Ectodermal cell (in vitro differentiated cells): ENCODE measurements at regions not wholly inside any gene's neighbourhood (a gene's known extent, or its start where the extent isn't known, plus 50 kb on each side); places are given as distances from the start of the nearest gene placed in this dataset.
"Not testable (repeated sequence)": the region's sequence is repeated elsewhere in the genome, so short reads cannot be mapped to it uniquely, and the experiment has no call there.

ENCODE experiments used
- H3K27ac ChIP-seq: 2 replicates; pipeline ENCODE4 v1.7.0; 2013; ENCODE audit warnings: mild to moderate bottlenecking, low read depth, low read length; ENCODE audit not compliant: insufficient read depth, poor library complexity, severe bottlenecking
- H3K27me3 ChIP-seq: 2 replicates; pipeline ENCODE4 v1.7.0; 2013; ENCODE audit warnings: mild to moderate bottlenecking, low read length; ENCODE audit not compliant: insufficient read depth, control insufficient read depth, poor library complexity, severe bottlenecking
- H3K36me3 ChIP-seq: one replicate; pipeline ENCODE4 v1.7.0; 2013; ENCODE audit warnings: low read length; ENCODE audit not compliant: control insufficient read depth, insufficient read depth
- H3K4me1 ChIP-seq: one replicate; pipeline ENCODE4 v1.7.0; 2013; ENCODE audit warnings: low read length; ENCODE audit not compliant: control insufficient read depth, insufficient read depth
- H3K4me3 ChIP-seq: 2 replicates; pipeline ENCODE4 v1.7.0; 2013; ENCODE audit warnings: low read depth, low read length, control low read depth; ENCODE audit not compliant: insufficient read depth
- H3K9me3 ChIP-seq: 2 replicates; pipeline ENCODE4 v1.7.0; 2013; ENCODE audit warnings: mild to moderate bottlenecking, low read length, moderate library complexity; ENCODE audit not compliant: control insufficient read depth
- WGBS, 2 experiments: methylation state at CpG; one replicate each; pipeline ENCODE4 v1.1.7; 2013; ENCODE audit warnings: missing lambda C conversion rate in 2 of 2; 5-methylcytosine and 5-hydroxymethylcytosine counted together

DNA sequence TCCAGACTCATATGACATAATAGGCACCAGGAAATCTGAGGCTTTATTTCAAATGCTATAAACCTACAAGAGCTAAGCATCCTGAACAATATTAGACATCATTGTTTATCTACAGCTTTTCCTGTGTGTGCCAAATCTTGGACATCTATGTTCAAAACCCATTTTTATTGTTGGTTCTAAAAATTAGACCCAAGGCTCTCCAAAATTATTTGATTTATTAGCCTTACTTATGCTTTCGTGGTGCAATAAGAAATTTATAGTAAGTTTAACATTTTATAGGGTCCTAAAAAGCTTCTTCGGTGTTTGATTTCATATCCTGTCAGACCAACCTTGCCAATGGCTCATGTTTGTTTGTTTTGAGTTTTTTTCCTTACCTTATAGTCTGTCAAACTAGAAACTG, 1014.5 kb upstream of the MANEA start:
- WGBS, 2 experiments, result 93% methylated on average over 2 of the region's 2 CpGs; no CpG with 5 or more reads in 1 of the 2 experiments
- H3K27ac ChIP-seq, result no peak overlapping the region
- H3K4me3 ChIP-seq, result no peak overlapping the region
- no peaks in the 10 kb centered on the region for H3K9me3 ChIP-seq
- H3K27me3 ChIP-seq, result no peaks in the 10 kb centered on the region
- no peaks in the 10 kb centered on the region for H3K4me1 ChIP-seq
- H3K36me3 ChIP-seq, result no peaks in the 10 kb centered on the region

DNA sequence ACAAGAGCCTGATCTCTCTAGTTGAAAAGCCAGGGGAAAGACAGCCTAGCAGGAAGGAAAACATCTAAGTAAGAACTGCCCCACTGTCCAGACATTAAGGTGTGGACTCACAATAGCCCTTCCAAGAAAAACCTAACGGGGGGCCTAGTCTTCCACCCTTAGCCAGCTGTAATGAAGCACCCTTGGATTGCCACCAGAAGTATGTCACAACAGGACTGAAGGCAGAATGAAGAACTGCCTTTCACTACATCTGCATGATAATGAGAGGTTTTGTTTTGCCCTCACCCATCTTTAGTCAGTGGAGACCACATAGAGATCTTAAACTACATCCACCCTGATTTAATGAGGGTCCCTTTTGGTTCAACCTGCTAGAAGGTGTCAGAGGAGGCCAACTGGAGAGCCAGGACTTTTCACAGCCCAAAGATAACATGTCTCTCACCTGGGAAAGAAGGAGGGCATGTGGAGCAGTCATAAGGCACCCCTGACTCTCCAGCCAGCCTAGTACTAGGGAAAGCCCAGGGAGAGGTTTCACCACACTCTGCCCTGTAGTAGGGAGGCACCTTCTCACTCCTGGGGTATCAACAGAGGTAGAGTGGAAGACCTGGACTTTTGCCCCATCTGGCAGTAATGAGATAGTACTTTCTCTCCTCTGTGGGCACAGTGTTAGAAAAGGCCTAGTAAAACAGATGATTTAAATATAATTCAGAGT, 1017.4 kb upstream of the MANEA start:
- Histone ChIP-seq H3K36me3 (no peaks in the 10 kb centered on the region), H3K4me1 (no peaks in the 10 kb centered on the region), H3K27me3 (no peaks in the 10 kb centered on the region), H3K27ac (no peak overlapping the region), H3K9me3 (no peaks in the 10 kb centered on the region), H3K4me3 (no peak overlapping the region)
- WGBS, 2 experiments, result 78 to 83% methylated on average over 1 of the region's 1 CpG

GRCh38 chr6:94557207-94557606, 1020.1 kb upstream of the MANEA start:
- H3K4me1 ChIP-seq, H3K36me3 ChIP-seq, H3K27me3 ChIP-seq, H3K27ac ChIP-seq, H3K9me3 ChIP-seq, H3K4me3 ChIP-seq: not testable (repeated sequence)
- WGBS, 2 experiments, result 83 to 89% methylated on average over 10 to 11 of the region's 11 CpGs

GRCh38 chr6:94548201-94548600, 1029.1 kb upstream of the MANEA start:
- WGBS, 2 experiments, result 95% methylated on average over 4 of the region's 4 CpGs
- no peaks in the 10 kb centered on the region for H3K4me1 ChIP-seq
- no peaks in the 10 kb centered on the region for H3K27me3 ChIP-seq
- H3K9me3 ChIP-seq, result no peaks in the 10 kb centered on the region
- no peaks in the 10 kb centered on the region for H3K36me3 ChIP-seq
- H3K27ac ChIP-seq, result no peak overlapping the region
- no peak overlapping the region for H3K4me3 ChIP-seq

- H3K4me3 ChIP-seq, result no peak overlapping the region
- H3K4me1 ChIP-seq, result no peaks in the 10 kb centered on the region
- H3K9me3 ChIP-seq, result no peaks in the 10 kb centered on the region
- H3K27ac ChIP-seq, result no peak overlapping the region
- H3K36me3 ChIP-seq, result no peaks in the 10 kb centered on the region
- H3K27me3 ChIP-seq, result no peaks in the 10 kb centered on the region
- 73 to 94% methylated on average over 1 of the region's 1 CpG for WGBS, 2 experiments
Measured at GRCh38 chr6:94535798-94536197, 1041.5 kb upstream of the MANEA start.

- Histone ChIP-seq H3K27me3 (no peaks in the 10 kb centered on the region), H3K36me3 (no peaks in the 10 kb centered on the region), H3K4me3 (no peak overlapping the region), H3K9me3 (no peaks in the 10 kb centered on the region), H3K4me1 (no peaks in the 10 kb centered on the region), H3K27ac (no peak overlapping the region)
- 89% methylated on average over 17 of the region's 17 CpGs for WGBS, 2 experiments
Measured at GRCh38 chr6:94511502-94512088, 1065.7 kb upstream of the MANEA start.

DNA sequence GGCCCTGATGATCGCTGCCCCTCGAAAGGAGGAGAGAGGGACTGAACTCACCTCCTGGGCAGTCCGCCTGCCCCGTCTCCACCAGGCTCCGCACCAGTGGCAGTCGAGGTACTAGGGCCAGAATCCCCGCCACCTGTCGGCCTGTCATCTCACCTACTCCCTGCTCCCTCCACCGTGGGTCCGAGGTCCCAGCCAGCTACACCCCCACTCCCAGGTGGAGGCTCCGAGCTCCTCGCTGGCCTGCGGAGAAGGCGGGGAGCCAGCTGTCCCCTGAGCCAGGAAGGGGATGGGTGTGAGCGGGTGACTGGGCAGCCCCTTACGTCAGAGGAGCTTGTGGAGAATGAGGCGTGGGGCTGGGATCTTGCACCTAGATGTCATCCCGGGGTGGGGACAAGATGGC, 1066.5 kb upstream of the MANEA start:
- Histone ChIP-seq H3K36me3 (no peaks in the 10 kb centered on the region), H3K27me3 (no peaks in the 10 kb centered on the region), H3K9me3 (no peaks in the 10 kb centered on the region), H3K27ac (no peak overlapping the region), H3K4me3 (no peak overlapping the region), H3K4me1 (no peaks in the 10 kb centered on the region)
- WGBS, 2 experiments, result 91 to 92% methylated on average over 18 of the region's 18 CpGs

- Histone ChIP-seq H3K4me1 (no peaks in the 10 kb centered on the region), H3K4me3 (no peak overlapping the region), H3K9me3 (no peaks in the 10 kb centered on the region), H3K27me3 (no peaks in the 10 kb centered on the region), H3K36me3 (no peaks in the 10 kb centered on the region), H3K27ac (no peak overlapping the region)
- 78 to 91% methylated on average over 2 of the region's 2 CpGs for WGBS, 2 experiments
Measured at GRCh38 chr6:94501516-94501915, 1075.8 kb upstream of the MANEA start.

DNA sequence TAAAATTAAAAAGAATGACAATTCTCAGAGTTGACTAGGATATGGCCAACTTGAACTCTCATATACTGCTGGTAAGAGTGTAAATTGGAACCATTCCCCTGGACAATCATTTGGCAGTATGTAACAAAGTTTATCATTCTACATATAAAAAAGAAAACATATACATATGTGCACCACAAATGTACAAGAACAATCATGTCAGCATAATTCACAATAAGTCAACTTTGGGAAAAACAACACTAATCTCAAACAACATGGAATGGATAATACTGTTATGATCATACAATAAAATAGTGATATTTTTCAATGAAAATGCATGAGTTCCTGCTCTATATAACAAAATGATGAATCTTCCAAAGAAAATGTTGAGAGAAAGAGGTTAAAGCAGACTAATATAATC, 1078.7 kb upstream of the EPHA7 start:
- no peaks in the 10 kb centered on the region for H3K9me3 ChIP-seq
- H3K27ac ChIP-seq, result no peak overlapping the region
- H3K4me3 ChIP-seq, result no peak overlapping the region
- no peaks in the 10 kb centered on the region for H3K4me1 ChIP-seq
- no peaks in the 10 kb centered on the region for H3K27me3 ChIP-seq
- no peaks in the 10 kb centered on the region for H3K36me3 ChIP-seq

DNA sequence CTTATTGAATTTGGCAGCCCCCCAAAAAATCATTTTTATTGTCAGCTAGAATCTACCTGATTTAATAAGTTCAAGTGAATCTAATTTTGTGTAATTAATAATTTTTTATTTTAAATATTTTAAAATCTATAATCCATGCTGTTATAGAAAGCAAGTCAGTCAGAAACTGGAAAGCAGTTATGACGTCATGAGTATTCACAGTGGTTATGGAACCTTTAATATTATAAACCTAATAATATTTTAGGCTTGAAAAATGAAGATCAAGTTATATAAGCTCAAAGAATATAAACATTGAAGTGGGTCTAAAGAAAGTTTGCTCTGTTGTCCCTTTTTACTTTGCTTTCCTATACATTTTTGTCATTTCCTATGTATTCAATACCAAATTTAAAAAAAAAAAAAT, 1075.1 kb upstream of the EPHA7 start:
- H3K36me3 ChIP-seq, result no peaks in the 10 kb centered on the region
- H3K9me3 ChIP-seq, result no peaks in the 10 kb centered on the region
- WGBS, 2 experiments, result no CpG with 5 or more reads among the region's 1 CpG
- H3K4me3 ChIP-seq, result no peak overlapping the region
- no peaks in the 10 kb centered on the region for H3K27me3 ChIP-seq
- no peak overlapping the region for H3K27ac ChIP-seq
- no peaks in the 10 kb centered on the region for H3K4me1 ChIP-seq
